ENCODE measurements at regions not wholly inside any gene's neighbourhood (a gene's known extent, or its start where the extent isn't known, plus 50 kb on each side); places are given as distances from the start of the nearest gene placed in this dataset.

DNA sequence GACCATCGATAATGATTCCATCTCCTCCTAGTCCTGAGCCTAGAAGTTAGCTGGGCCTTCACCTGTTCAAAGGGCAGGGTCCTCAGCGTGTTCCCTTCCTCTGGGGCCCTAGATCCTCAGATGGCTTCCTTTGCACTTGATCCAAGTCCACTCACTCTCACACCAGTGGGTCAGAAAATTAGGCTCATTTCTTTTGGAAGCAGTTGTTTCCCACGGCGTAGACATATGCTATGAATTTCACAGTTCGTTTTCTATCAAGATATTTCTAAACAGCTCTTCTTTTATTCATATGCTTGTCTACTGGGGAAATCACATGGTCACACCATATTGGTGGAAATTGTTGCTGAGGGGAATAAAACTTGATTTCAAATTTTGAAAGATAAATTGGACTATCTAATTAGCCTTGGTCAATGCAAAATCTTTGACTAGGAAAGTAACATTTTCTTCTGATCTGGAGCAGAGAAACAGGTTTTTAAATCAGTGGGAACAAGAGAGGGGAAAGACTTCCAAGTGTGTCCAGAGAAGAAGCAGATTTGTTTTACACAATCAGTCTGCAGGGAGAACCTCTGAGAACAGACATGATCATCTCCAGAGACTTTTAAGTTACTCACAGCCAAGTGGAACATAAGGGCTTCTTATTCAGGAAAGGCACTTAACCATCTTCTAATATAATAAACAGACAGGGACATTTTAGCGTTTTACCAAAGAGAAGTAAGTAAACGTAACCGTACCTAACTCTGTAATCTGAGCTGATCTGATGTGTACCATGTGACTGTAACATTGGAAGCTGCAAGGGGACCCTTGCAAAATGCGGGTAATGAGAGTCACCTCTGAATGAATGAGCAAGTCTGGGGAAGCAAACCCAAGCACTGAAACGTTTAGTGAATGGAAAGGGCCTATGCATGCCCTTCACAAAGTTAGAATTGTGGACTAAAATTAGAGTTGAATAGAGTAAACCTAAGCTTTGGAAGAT is 455.7 kb upstream of the FAT1 start:
- TF ChIP-seq, protein P1, sequence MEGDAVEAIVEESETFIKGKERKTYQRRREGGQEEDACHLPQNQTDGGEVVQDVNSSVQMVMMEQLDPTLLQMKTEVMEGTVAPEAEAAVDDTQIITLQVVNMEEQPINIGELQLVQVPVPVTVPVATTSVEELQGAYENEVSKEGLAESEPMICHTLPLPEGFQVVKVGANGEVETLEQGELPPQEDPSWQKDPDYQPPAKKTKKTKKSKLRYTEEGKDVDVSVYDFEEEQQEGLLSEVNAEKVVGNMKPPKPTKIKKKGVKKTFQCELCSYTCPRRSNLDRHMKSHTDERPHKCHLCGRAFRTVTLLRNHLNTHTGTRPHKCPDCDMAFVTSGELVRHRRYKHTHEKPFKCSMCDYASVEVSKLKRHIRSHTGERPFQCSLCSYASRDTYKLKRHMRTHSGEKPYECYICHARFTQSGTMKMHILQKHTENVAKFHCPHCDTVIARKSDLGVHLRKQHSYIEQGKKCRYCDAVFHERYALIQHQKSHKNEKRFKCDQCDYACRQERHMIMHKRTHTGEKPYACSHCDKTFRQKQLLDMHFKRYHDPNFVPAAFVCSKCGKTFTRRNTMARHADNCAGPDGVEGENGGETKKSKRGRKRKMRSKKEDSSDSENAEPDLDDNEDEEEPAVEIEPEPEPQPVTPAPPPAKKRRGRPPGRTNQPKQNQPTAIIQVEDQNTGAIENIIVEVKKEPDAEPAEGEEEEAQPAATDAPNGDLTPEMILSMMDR (IDR thresholded peaks at IDR 0.05; ENCODE audit: insufficient read depth, low read length, poor library complexity, severe bottlenecking) = no peak
- no peak for TF ChIP-seq EZH2phosphoT487 (conservative IDR thresholded peaks at IDR 0.05; ENCODE audit: low read length)

Data from SU-DHL-6 (cell line).